ENCODE measurements at regions not wholly inside any gene's neighbourhood (a gene's known extent, or its start where the extent isn't known, plus 50 kb on each side); places are given as distances from the start of the nearest gene placed in this dataset.
"Not testable (repeated sequence)": the region's sequence is repeated elsewhere in the genome, so short reads cannot be mapped to it uniquely, and the experiment has no call there.

- Histone ChIP-seq H3K4me1 (peaks cover 0 to 8% (median 0%) of the 10 kb centered on the region in 9 donors), H3K36me3 (no peaks in the 10 kb centered on the region), H3K9me3 (no peaks in the 10 kb centered on the region), H3K27me3 (no peaks in the 10 kb centered on the region), H3K4me3 (no peak overlapping the region), H3K27ac (peak overlapping the region in 4 of 10 donors; percentile 15 to 48 (median 26))
- intact Hi-C loops (cut with DNase I): no loop called here
- peak in 6 of 8 donors; percentile 24 to 84 (median 60) for ATAC-seq
- WGBS, 2 donors: 43 to 58% methylated on average over 7 of the region's 7 CpGs
- DNase-seq: no peak
- TF ChIP-seq CTCF (IDR thresholded peaks at IDR 0.05): no peak
Measured at GRCh38 chr17:27952366-27952765, 59.2 kb upstream of the LYRM9 start.

- DNase-seq (no peak), ATAC-seq (no peak)
- H3K9me3 ChIP-seq: no peaks in the 10 kb centered on the region
- no peak overlapping the region for H3K27ac ChIP-seq
- H3K36me3 ChIP-seq: no peaks in the 10 kb centered on the region
- H3K4me3 ChIP-seq: no peak overlapping the region
- peaks cover 0 to 9% (median 0%) of the 10 kb centered on the region in 9 donors for H3K4me1 ChIP-seq
- H3K27me3 ChIP-seq: no peaks in the 10 kb centered on the region
- 66 to 67% methylated on average over 8 of the region's 8 CpGs for WGBS, 2 donors
- intact Hi-C loops (cut with DNase I): no loop called here
- no peak for TF ChIP-seq CTCF (IDR thresholded peaks at IDR 0.05)
Measured at GRCh38 chr17:27954548-27955495, 61.7 kb upstream of the LYRM9 start.

- intact Hi-C loops (cut with DNase I): no loop called here
- TF ChIP-seq CTCF (IDR thresholded peaks at IDR 0.05): no peak
- Histone ChIP-seq H3K27me3 (no peaks in the 10 kb centered on the region), H3K27ac (no peak overlapping the region), H3K9me3 (no peaks in the 10 kb centered on the region), H3K36me3 (no peaks in the 10 kb centered on the region), H3K4me3 (no peak overlapping the region), H3K4me1 (peaks cover 0 to 9% (median 0%) of the 10 kb centered on the region in 9 donors)
- DNase-seq (no peak), ATAC-seq (peak in 1 of 8 donors; percentile 37)
- WGBS, 2 donors: 72% methylated on average over 13 of the region's 13 CpGs
Measured at GRCh38 chr17:27956601-27957445, 63.7 kb upstream of the LYRM9 start.

- H3K27me3 ChIP-seq; intact Hi-C loops (cut with DNase I); H3K4me1 ChIP-seq; DNase-seq; H3K36me3 ChIP-seq; H3K9me3 ChIP-seq; ATAC-seq; H3K4me3 ChIP-seq; H3K27ac ChIP-seq: not testable (repeated sequence)
- 63 to 69% methylated on average over 4 of the region's 4 CpGs for WGBS, 2 donors
Measured at GRCh38 chr17:27957446-27957793, 64.3 kb upstream of the LYRM9 start.
